K562 (cell line): ENCODE measurements at regions not wholly inside any gene's neighbourhood (a gene's known extent, or its start where the extent isn't known, plus 50 kb on each side); places are given as distances from the start of the nearest gene placed in this dataset.
"Not testable (repeated sequence)": the region's sequence is repeated elsewhere in the genome, so short reads cannot be mapped to it uniquely, and the experiment has no call there.

Source experiments
- ATAC-seq: fragments of 200-7000 bp; cut with Tn5 transposase; 3 replicates; pipeline ENCODE4 v1.9.1; 2020; ENCODE audit warnings: moderate library complexity
- BruUV-seq: library from RNA; stranded (reverse); fragments of 400-500 nt; replicated peaks from 2 replicates; lab custom pipeline; 2021; lab: Mats Ljungman, UMichigan
- CTCF ChIA-PET: fragments of 300-600 bp; formaldehyde crosslinking; extraction: SDS; loops from one replicate; lab custom pipeline; 2021; ENCODE audit warnings: low intra/inter-chr PET ratio; lab: Yijun Ruan, JAX
- POLR2A ChIA-PET: fragments of 300-600, 350-650 bp; sonication (Branson Sonifier 250); formaldehyde crosslinking; extraction: SDS; loops from one replicate; lab custom pipeline; 2021; ENCODE audit warnings: antibody characterized with exemption, inconsistent platforms; lab: Yijun Ruan, JAX
- DNase-seq, 4 experiments: peaks; one replicate each; pipeline versions ENCODE4 v3.0.0 to v3.0.0-alpha.2; 2011 to 2018; ENCODE audit warnings: low spot score in 3 of 4, mixed read lengths in 3 of 4; ENCODE audit errors: extremely low read depth in 1 of 4
- FAIRE-seq: peaks from 2 replicates; lab custom pipeline; 2011; peaks lifted over from hg19 to GRCh38; lab: Jason Lieb, UNC
- H2AFZ ChIP-seq: 2 replicates; pipeline ENCODE4 v1.6.0; 2011; ENCODE audit warnings: low read depth, low read length, control low read depth, inconsistent platforms
- H3K27ac ChIP-seq: fragments of 200-600 bp; 3 replicates; pipeline ENCODE4 v1.8.0; 2011; ENCODE audit warnings: low read depth, mild to moderate bottlenecking, control low read depth, inconsistent platforms, low read length, moderate library complexity, mixed read lengths; ENCODE audit errors: extremely low read depth
- H3K27me3 ChIP-seq, 2 experiments: fragments of 300-600 bp in 1 of 2; 2 replicates in 1 of 2; 3 replicates in 1 of 2; pipeline versions ENCODE4 v1.6.0 to v1.8.0; 2011; ENCODE audit warnings: inconsistent platforms in 2 of 2, low read length in 2 of 2, mild to moderate bottlenecking in 1 of 2, mixed read lengths in 1 of 2, moderate library complexity in 1 of 2; ENCODE audit not compliant: control insufficient read depth in 2 of 2, insufficient read depth in 2 of 2
- H3K36me3 ChIP-seq: fragments of 300-600 bp; 3 replicates; pipeline ENCODE4 v1.8.0; 2011; ENCODE audit warnings: mild to moderate bottlenecking, low read length, inconsistent platforms; ENCODE audit not compliant: control insufficient read depth, insufficient read depth
- H3K4me1 ChIP-seq, 2 experiments: fragments of 200-600 bp in 1 of 2; replicated peaks in 1 of 2; 2 replicates in 1 of 2; 3 replicates in 1 of 2; pipeline versions ENCODE4 v1.5.1 to v1.8.0; 2011; ENCODE audit warnings: inconsistent platforms in 2 of 2, low read length in 2 of 2, mild to moderate bottlenecking in 1 of 2, mixed read lengths in 1 of 2, moderate library complexity in 1 of 2; ENCODE audit not compliant: control insufficient read depth in 2 of 2, insufficient read depth in 2 of 2
- H3K4me2 ChIP-seq: 2 replicates; pipeline ENCODE4 v1.6.1; 2011; ENCODE audit warnings: low read length, control low read depth, inconsistent platforms, mixed read lengths; ENCODE audit not compliant: insufficient read depth
- H3K4me3 ChIP-seq: fragments of 200-600 bp; sonication (generic), shearing (Covaris generic); 2 replicates; pipeline ENCODE4 v1.5.1; 2016; ENCODE audit warnings: control low read depth, inconsistent platforms
- H3K79me2 ChIP-seq: fragments of 200-600 bp; 3 replicates; pipeline ENCODE4 v1.8.0; 2011; ENCODE audit warnings: low read length, inconsistent platforms; ENCODE audit not compliant: control insufficient read depth, insufficient read depth
- H3K9ac ChIP-seq, 2 experiments: 2 replicates each; pipeline versions ENCODE4 v1.6.0 to v1.6.1; 2011; ENCODE audit warnings: low read depth in 2 of 2, low read length in 2 of 2, control low read depth in 1 of 2, inconsistent platforms in 1 of 2, mild to moderate bottlenecking in 1 of 2, mixed read lengths in 1 of 2; ENCODE audit not compliant: insufficient read depth in 1 of 2
- H3K9me1 ChIP-seq: one replicate; pipeline ENCODE4 v1.6.0; 2011; ENCODE audit warnings: inconsistent platforms, mild to moderate bottlenecking, low read length, moderate library complexity; ENCODE audit not compliant: control insufficient read depth, insufficient read depth
- H3K9me3 ChIP-seq: replicated peaks from 2 replicates; pipeline ENCODE4 v1.5.1; 2011; ENCODE audit warnings: low read depth, low read length, inconsistent platforms; ENCODE audit not compliant: control insufficient read depth, insufficient read depth
- H4K20me1 ChIP-seq: replicated peaks from 2 replicates; pipeline ENCODE4 v1.6.1; 2011; ENCODE audit warnings: low read length, inconsistent platforms, mixed read lengths; ENCODE audit not compliant: control insufficient read depth, insufficient read depth
- ARID2 ChIP-seq: fragments of 450-650 bp; IDR thresholded peaks from 2 replicates; pipeline ENCODE4 v1.6.1; 2017; ENCODE audit warnings: antibody characterized with exemption, mild to moderate bottlenecking
- CEBPG ChIP-seq, 3 experiments: fragments of 200-800 bp in 1 of 3; sonication (Bioruptor generic) in 1 of 3; sonication (generic) in 1 of 3; formaldehyde crosslinking in 1 of 3; IDR thresholded peaks in 2 of 3; conservative IDR thresholded peaks in 1 of 3; 2 replicates each; pipeline versions ENCODE4 v1.6.1 to v1.8.0; 2016 to 2022; ENCODE audit warnings: missing compliant biosample characterization in 2 of 3, missing genetic modification characterization in 2 of 3, mild to moderate bottlenecking in 1 of 3, missing genetic modification reagents in 1 of 3
- CREBBP ChIP-seq: IDR thresholded peaks from one replicate; pipeline ENCODE4 v1.6.1; 2012; ENCODE audit warnings: low read depth, mild to moderate bottlenecking, control low read depth, inconsistent platforms, low read length
- DIDO1 ChIP-seq: fragments of 450-650 bp; IDR thresholded peaks from 2 replicates; pipeline ENCODE4 v1.6.1; 2016; ENCODE audit warnings: low read depth, missing biosample characterization, missing genetic modification characterization
- TAF7 ChIP-seq: fragments of 450-650 bp; IDR thresholded peaks from 2 replicates; pipeline ENCODE4 v1.6.1; 2016; ENCODE audit warnings: missing genetic modification characterization, missing compliant biosample characterization
- TRIM28 ChIP-seq: fragments of 450-650 bp; IDR thresholded peaks from 2 replicates; pipeline ENCODE4 v1.6.1; 2017
- ZNF431 ChIP-seq: sonication (generic); formaldehyde crosslinking; IDR thresholded peaks from 2 replicates; pipeline ENCODE4 v1.8.0; 2022; ENCODE audit warnings: mild to moderate bottlenecking, missing genetic modification reagents
- ZNF696 ChIP-seq: fragments of 250-450 bp; sonication (Bioruptor Pico); conservative IDR thresholded peaks from 2 replicates; pipeline ENCODE4 v1.4.0; 2020; ENCODE audit warnings: mild to moderate bottlenecking, moderate library complexity
- WGBS: fragments of 100-300 bp; shearing (Covaris generic); methylation state at CpG from one replicate; pipeline ENCODE4 v1.1.6; 2016; ENCODE audit warnings: low coverage, mixed read lengths; ENCODE audit not compliant: insufficient coverage; ENCODE audit errors: missing lambda C conversion rate; 5-methylcytosine and 5-hydroxymethylcytosine counted together
- in situ Hi-C: fragments of 300-500 bp; cut with MboI; formaldehyde crosslinking; loops from 4 replicates; pipeline ENCODE4 v1.15.0; 2018; ENCODE audit warnings: inconsistent platforms, mixed read lengths
- intact Hi-C: fragments of 100-400 bp; cut with micrococcal nuclease; formaldehyde crosslinking; loops from 2 replicates; pipeline ENCODE4 v1.14.2; 2022
- TF ChIP-seq, protein P1 (sequence below), 2 experiments: fragments of 450-650 bp in 1 of 2; IDR thresholded peaks; 2 replicates each; pipeline ENCODE4 v1.6.1; 2011 to 2017; ENCODE audit warnings: low read depth in 2 of 2, antibody characterized with exemption in 1 of 2, borderline replicate concordance in 1 of 2, low read length in 1 of 2, mild to moderate bottlenecking in 1 of 2, mixed read lengths in 1 of 2; ENCODE audit not compliant: control insufficient read depth in 1 of 2
- TF ChIP-seq, protein P2 (sequence below): fragments of 450-650 bp; conservative IDR thresholded peaks from 2 replicates; pipeline ENCODE4 v1.6.1; 2016; ENCODE audit warnings: missing genetic modification characterization, low read depth, mild to moderate bottlenecking, missing compliant biosample characterization, moderate library complexity

DNA sequence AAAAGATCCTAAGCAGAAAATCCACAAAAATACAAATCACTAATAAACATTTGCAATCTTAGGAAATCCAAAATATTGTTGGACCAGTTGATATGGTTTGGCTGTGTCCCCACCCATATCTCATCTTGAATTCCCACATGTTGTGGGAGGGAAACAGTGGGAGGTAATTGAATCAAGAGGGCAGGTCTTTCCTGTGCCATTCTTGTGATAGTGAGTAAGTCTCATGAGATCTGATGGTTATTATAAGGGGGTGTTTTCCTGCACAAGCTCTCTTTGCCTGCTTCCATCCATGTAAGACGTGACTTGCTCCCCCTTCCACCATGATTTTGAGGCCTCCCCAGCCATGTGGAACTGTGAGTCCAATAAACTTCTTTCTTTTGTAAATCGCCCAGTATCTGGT, 79.2 kb upstream of the CHD1 start:
- whole genome bisulfite sequencing: 44% methylated on average over 2 of the region's 2 CpGs
- in situ Hi-C loops, H3K79me2 ChIP-seq, H2AFZ ChIP-seq, FAIRE-seq, H4K20me1 ChIP-seq, H3K4me1 ChIP-seq, DNase-seq, H3K27me3 ChIP-seq, BruUV-seq, intact Hi-C loops, H3K9me3 ChIP-seq, CTCF ChIA-PET, H3K36me3 ChIP-seq, ATAC-seq, H3K9me1 ChIP-seq, H3K4me3 ChIP-seq, H3K4me2 ChIP-seq, H3K27ac ChIP-seq, H3K9ac ChIP-seq: not testable (repeated sequence)
- peak; percentile 73; the same call in 1 of the 2 replicates for TF ChIP-seq ZNF431 (CRISPR knock-in tag)
- POLR2A ChIA-PET: interaction anchor here (1.2 kb wide), 1 partner anchor 12 kb away, joined by 4 read pairs; no protein-coding TSS in a partner anchor

DNA sequence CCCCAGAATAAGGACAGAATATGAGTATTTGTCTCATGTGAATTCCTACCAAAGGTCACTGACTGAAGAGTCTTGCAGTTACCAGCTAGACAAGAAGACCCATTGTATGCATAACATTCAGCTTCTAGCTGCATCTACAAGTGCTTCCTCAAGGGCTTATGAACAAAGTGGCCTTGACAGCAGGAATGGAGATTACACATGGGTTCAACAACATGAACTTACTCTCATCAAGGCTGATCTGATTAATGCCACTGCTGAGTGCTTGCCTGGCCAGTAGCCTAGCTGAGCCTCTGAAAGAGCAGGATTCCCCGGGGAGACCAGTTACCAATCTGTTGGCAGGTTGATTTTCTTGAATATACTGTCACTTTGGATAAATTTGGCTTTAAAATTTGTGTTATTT, 76.7 kb upstream of the CHD1 start:
- no peak for DNase-seq
- no peaks in the 10 kb centered on the region for H3K9me1 ChIP-seq
- ATAC-seq: peak; percentile 47
- no peaks in the 10 kb centered on the region for H3K79me2 ChIP-seq
- H3K9me3 ChIP-seq: no peaks in the 10 kb centered on the region
- H3K4me1 ChIP-seq: no peaks in the 10 kb centered on the region
- no peaks in the 10 kb centered on the region for H3K36me3 ChIP-seq
- H2AFZ ChIP-seq: no peak overlapping the region
- no peak overlapping the region for H3K9ac ChIP-seq
- no peaks in the 10 kb centered on the region for H4K20me1 ChIP-seq
- TF ChIP-seq, protein P1, sequence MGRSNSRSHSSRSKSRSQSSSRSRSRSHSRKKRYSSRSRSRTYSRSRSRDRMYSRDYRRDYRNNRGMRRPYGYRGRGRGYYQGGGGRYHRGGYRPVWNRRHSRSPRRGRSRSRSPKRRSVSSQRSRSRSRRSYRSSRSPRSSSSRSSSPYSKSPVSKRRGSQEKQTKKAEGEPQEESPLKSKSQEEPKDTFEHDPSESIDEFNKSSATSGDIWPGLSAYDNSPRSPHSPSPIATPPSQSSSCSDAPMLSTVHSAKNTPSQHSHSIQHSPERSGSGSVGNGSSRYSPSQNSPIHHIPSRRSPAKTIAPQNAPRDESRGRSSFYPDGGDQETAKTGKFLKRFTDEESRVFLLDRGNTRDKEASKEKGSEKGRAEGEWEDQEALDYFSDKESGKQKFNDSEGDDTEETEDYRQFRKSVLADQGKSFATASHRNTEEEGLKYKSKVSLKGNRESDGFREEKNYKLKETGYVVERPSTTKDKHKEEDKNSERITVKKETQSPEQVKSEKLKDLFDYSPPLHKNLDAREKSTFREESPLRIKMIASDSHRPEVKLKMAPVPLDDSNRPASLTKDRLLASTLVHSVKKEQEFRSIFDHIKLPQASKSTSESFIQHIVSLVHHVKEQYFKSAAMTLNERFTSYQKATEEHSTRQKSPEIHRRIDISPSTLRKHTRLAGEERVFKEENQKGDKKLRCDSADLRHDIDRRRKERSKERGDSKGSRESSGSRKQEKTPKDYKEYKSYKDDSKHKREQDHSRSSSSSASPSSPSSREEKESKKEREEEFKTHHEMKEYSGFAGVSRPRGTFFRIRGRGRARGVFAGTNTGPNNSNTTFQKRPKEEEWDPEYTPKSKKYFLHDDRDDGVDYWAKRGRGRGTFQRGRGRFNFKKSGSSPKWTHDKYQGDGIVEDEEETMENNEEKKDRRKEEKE (IDR thresholded peaks at IDR 0.05; ENCODE audit: borderline replicate concordance in 1 of 2, control insufficient read depth in 1 of 2, low read depth in 2 of 2, low read length in 1 of 2): no peak
- TF ChIP-seq CEBPG (CRISPR knock-in tag; IDR thresholded peaks at IDR 0.05): no peak
- no peak for TF ChIP-seq CEBPG (tag; conservative IDR thresholded peaks at IDR 0.05 in 1 of 2, IDR thresholded peaks at IDR 0.05 in 1 of 2)
- no peak for TF ChIP-seq TAF7 (tag)
- TF ChIP-seq ZNF696: no peak
- no peak for TF ChIP-seq TRIM28
- TF ChIP-seq, protein P2, sequence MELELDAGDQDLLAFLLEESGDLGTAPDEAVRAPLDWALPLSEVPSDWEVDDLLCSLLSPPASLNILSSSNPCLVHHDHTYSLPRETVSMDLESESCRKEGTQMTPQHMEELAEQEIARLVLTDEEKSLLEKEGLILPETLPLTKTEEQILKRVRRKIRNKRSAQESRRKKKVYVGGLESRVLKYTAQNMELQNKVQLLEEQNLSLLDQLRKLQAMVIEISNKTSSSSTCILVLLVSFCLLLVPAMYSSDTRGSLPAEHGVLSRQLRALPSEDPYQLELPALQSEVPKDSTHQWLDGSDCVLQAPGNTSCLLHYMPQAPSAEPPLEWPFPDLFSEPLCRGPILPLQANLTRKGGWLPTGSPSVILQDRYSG: no peak
- TF ChIP-seq ARID2: no peak
- TF ChIP-seq DIDO1 (tag): no peak
- TF ChIP-seq CREBBP: no peak
- no peak for FAIRE-seq
- no TSS peak for BruUV-seq
- intact Hi-C loops (no loop called here), in situ Hi-C loops (no loop called here)
- 15% methylated on average over 1 of the region's 1 CpG for WGBS
- H3K27me3 ChIP-seq: no peaks in the 10 kb centered on the region
- no peak overlapping the region for H3K4me2 ChIP-seq
- H3K4me3 ChIP-seq: no peak overlapping the region
- no peak overlapping the region for H3K27ac ChIP-seq
- ChIA-PET CTCF (no interaction called here), POLR2A (no interaction called here)
